Mucosa of descending colon (tissue), 3 donors: ENCODE measurements at regions not wholly inside any gene's neighbourhood (a gene's known extent, or its start where the extent isn't known, plus 50 kb on each side); places are given as distances from the start of the nearest gene placed in this dataset.

Source experiments
- ATAC-seq: fragments of 200-7000 bp; cut with Tn5 transposase; one replicate; pipeline ENCODE4 v1.9.1; 2020; ENCODE audit warnings: mild to moderate bottlenecking, moderate library complexity
- DNase-seq, 3 donors: peaks; one replicate each; pipeline ENCODE4 v3.0.0-alpha.2; 2020
- H3K36me3 ChIP-seq: fragments of 200-600 bp; one replicate; pipeline ENCODE4 v1.8.0; 2021; ENCODE audit warnings: low read depth, mild to moderate bottlenecking
- H3K4me1 ChIP-seq: fragments of 200-600 bp; one replicate; pipeline ENCODE4 v1.8.0; 2021; ENCODE audit warnings: low read depth, mild to moderate bottlenecking
- H3K4me3 ChIP-seq: fragments of 200-600 bp; one replicate; pipeline ENCODE4 v1.8.0; 2021; ENCODE audit warnings: mild to moderate bottlenecking
- H3K9me3 ChIP-seq: fragments of 200-600 bp; one replicate; pipeline ENCODE4 v1.8.0; 2021; ENCODE audit warnings: mild to moderate bottlenecking
- intact Hi-C, 2 donors: fragments of 100-400 bp; cut with DNase I in 1 of 2; cut with micrococcal nuclease in 1 of 2; formaldehyde crosslinking; loops; one replicate each; pipeline versions ENCODE4 v1.11.0 to v1.11.1; 2022; cut with DNase I, micrococcal nuclease
- TF ChIP-seq, protein P1 (sequence below): fragments of 200-600 bp; IDR thresholded peaks from one replicate; pipeline ENCODE4 v1.8.0; 2022; ENCODE audit warnings: antibody characterized with exemption, mild to moderate bottlenecking
- donor health status: DM: no; HTN: no; CAD: no; lungs with moderate emphysema.
- donor health status: DM: no; HTN: no; CAD: no.
- donor health status: DM: no; HTN: yes; CAD: no.

GRCh38 chr9:29701559-29701958 is 2128.3 kb upstream of the C9orf72 start:
- no peak for DNase-seq
- ATAC-seq = no peak
- no peaks in the 10 kb centered on the region for H3K36me3 ChIP-seq
- H3K4me3 ChIP-seq = no peak overlapping the region
- H3K4me1 ChIP-seq = no peaks in the 10 kb centered on the region
- intact Hi-C loops = no loop called here
- TF ChIP-seq, protein P1, sequence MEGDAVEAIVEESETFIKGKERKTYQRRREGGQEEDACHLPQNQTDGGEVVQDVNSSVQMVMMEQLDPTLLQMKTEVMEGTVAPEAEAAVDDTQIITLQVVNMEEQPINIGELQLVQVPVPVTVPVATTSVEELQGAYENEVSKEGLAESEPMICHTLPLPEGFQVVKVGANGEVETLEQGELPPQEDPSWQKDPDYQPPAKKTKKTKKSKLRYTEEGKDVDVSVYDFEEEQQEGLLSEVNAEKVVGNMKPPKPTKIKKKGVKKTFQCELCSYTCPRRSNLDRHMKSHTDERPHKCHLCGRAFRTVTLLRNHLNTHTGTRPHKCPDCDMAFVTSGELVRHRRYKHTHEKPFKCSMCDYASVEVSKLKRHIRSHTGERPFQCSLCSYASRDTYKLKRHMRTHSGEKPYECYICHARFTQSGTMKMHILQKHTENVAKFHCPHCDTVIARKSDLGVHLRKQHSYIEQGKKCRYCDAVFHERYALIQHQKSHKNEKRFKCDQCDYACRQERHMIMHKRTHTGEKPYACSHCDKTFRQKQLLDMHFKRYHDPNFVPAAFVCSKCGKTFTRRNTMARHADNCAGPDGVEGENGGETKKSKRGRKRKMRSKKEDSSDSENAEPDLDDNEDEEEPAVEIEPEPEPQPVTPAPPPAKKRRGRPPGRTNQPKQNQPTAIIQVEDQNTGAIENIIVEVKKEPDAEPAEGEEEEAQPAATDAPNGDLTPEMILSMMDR = no peak
- no peaks in the 10 kb centered on the region for H3K9me3 ChIP-seq

- TF ChIP-seq, protein P1 = no peak
- intact Hi-C loops = no loop called here
- DNase-seq = no peak
These were observed 2128.7 kb upstream of the C9orf72 start for GRCh38 chr9:29701971-29702370.

GRCh38 chr9:29714860-29715259 is 2141.6 kb upstream of the C9orf72 start:
- no peaks in the 10 kb centered on the region for H3K36me3 ChIP-seq
- TF ChIP-seq, protein P1 = no peak
- DNase-seq (no peak), ATAC-seq (no peak)
- H3K4me3 ChIP-seq = no peak overlapping the region
- no peaks in the 10 kb centered on the region for H3K4me1 ChIP-seq
- no peaks in the 10 kb centered on the region for H3K9me3 ChIP-seq
- intact Hi-C loops = no loop called here

More at GRCh38 chr9:29701971-29702370, 2128.7 kb upstream of the C9orf72 start:
- H3K9me3 ChIP-seq = no peaks in the 10 kb centered on the region
- ATAC-seq = no peak
- no peaks in the 10 kb centered on the region for H3K4me1 ChIP-seq
- no peaks in the 10 kb centered on the region for H3K36me3 ChIP-seq
- no peak overlapping the region for H3K4me3 ChIP-seq

GRCh38 chr9:29717631-29718030 is 2144.3 kb upstream of the C9orf72 start:
- DNase-seq (no peak), ATAC-seq (no peak)
- no peaks in the 10 kb centered on the region for H3K9me3 ChIP-seq
- intact Hi-C loops = no loop called here
- H3K4me3 ChIP-seq = no peak overlapping the region
- TF ChIP-seq, protein P1 = no peak
- no peaks in the 10 kb centered on the region for H3K36me3 ChIP-seq
- no peaks in the 10 kb centered on the region for H3K4me1 ChIP-seq

GRCh38 chr9:29730163-29730562 is 2156.9 kb upstream of the C9orf72 start:
- TF ChIP-seq, protein P1 = no peak
- H3K36me3 ChIP-seq = no peaks in the 10 kb centered on the region
- peaks cover 6% of the 10 kb centered on the region for H3K9me3 ChIP-seq
- no peak for DNase-seq
- intact Hi-C loops = no loop called here
- ATAC-seq = no peak
- no peak overlapping the region for H3K4me3 ChIP-seq
- no peaks in the 10 kb centered on the region for H3K4me1 ChIP-seq

DNA sequence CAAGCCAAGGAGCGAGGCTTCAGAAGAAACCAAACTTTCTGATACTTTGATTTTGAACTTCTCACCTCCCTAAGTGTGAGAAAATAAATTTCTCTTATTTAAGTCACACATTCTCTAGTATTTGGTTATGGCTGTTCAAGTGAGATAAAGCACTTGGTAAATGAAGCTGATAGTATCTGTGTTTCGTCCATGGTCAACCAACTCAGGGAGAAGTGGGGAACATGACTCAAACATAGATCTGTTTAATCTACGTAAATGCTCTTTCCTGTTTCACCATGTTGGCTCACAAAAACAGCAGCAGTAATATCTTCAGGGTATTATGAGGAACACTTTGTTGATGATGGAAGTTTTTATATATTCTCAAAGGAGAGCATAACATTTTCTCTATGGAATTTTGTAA is 2167.2 kb upstream of the C9orf72 start:
- no peaks in the 10 kb centered on the region for H3K36me3 ChIP-seq
- no peaks in the 10 kb centered on the region for H3K4me1 ChIP-seq
- TF ChIP-seq, protein P1 = no peak
- DNase-seq (no peak), ATAC-seq (no peak)
- no peaks in the 10 kb centered on the region for H3K9me3 ChIP-seq
- intact Hi-C loops = no loop called here
- H3K4me3 ChIP-seq = no peak overlapping the region
